ENCODE measurements at regions not wholly inside any gene's neighbourhood (a gene's known extent, or its start where the extent isn't known, plus 50 kb on each side); places are given as distances from the start of the nearest gene placed in this dataset.

DNA sequence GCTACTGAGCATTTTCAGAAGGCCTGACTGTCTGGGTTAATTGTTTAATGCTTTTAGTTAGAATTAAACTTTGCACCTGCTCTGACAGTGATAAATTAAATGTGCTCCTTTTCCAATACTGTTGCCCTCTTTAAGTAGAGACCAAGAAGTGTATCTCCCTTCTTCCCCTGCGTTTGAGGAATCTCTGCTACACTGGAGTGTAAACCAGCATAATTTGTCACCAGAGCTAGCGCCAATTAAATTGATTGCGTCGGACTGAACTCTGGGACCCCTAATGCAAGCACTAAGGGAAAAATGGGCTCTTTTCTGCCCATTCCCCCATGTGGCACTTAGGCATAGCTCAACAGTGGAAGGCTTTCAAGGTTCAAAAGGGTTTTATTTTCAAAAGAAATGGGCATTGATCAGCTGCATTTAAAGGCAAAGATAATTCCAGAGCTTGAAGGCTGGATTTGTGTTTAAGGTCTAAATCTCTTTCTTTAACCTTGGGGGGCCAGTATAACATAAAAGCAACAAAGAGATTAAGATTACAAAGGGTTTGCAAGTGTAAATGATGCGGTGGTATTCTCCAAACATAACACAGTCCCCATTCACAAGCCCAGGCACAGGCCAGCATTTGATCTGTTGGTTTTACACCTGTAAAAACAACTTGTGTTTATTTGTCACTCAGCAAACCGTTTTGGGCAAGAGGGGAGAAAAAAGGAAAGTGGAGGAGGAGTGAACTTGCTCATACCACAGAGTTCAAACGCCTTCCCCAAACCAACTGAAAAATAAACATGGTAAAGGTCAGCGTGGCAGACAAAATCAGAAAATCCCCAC, 427.6 kb downstream of the BCL11A start:
- Histone ChIP-seq H3K27ac (ENCODE audit: low read depth, low read length) (no peak overlapping the region), H3K27me3 (ENCODE audit: control insufficient read depth in 3 of 3, insufficient read depth in 3 of 3, low read length in 3 of 3) (peaks cover 0 to 2% (median 0%) of the 10 kb centered on the region in 3 donors), H3K9ac (ENCODE audit: low read depth in 1 of 3, low read length in 3 of 3) (no peak overlapping the region), H3K4me1 (ENCODE audit: control insufficient read depth in 3 of 3, insufficient read depth in 3 of 3, low read length in 3 of 3) (no peaks in the 10 kb centered on the region), H3K9me3 (ENCODE audit: control insufficient read depth in 3 of 3, low read length in 3 of 3) (no peaks in the 10 kb centered on the region), H3K4me3 (ENCODE audit: low read length in 3 of 3) (no peak overlapping the region), H3K36me3 (ENCODE audit: control insufficient read depth in 3 of 3, insufficient read depth in 3 of 3, low read length in 3 of 3) (no peaks in the 10 kb centered on the region)

DNA sequence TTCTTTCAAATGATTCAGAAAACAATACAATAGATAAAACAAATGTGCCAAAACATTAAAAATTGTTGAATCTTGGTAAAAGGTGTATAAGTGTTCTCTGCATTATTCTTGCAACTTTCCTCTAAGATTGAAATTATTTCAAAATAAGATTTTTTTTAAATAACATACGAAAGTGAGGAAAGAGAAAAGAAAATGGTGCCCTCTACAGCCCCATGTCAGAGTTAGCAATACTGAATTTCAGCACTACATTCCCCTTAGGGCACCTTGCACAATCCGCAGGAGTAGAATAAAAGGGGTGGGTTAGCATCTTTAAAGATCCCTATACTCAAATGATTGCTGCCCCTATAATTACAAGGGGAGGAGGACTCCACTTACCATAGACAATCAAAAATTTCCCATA, 433.7 kb downstream of the BCL11A start:
- peaks cover 0 to 2% (median 0%) of the 10 kb centered on the region in 3 donors for H3K27me3 ChIP-seq (ENCODE audit: control insufficient read depth in 3 of 3, insufficient read depth in 3 of 3, low read length in 3 of 3)
- H3K9ac ChIP-seq (ENCODE audit: low read depth in 1 of 3, low read length in 3 of 3): no peak overlapping the region
- H3K9me3 ChIP-seq (ENCODE audit: control insufficient read depth in 3 of 3, low read length in 3 of 3): no peaks in the 10 kb centered on the region
- no peaks in the 10 kb centered on the region for H3K36me3 ChIP-seq (ENCODE audit: control insufficient read depth in 3 of 3, insufficient read depth in 3 of 3, low read length in 3 of 3)
- no peak overlapping the region for H3K4me3 ChIP-seq (ENCODE audit: low read length in 3 of 3)
- no peak overlapping the region for H3K27ac ChIP-seq (ENCODE audit: low read depth, low read length)
- no peaks in the 10 kb centered on the region for H3K4me1 ChIP-seq (ENCODE audit: control insufficient read depth in 3 of 3, insufficient read depth in 3 of 3, low read length in 3 of 3)

DNA sequence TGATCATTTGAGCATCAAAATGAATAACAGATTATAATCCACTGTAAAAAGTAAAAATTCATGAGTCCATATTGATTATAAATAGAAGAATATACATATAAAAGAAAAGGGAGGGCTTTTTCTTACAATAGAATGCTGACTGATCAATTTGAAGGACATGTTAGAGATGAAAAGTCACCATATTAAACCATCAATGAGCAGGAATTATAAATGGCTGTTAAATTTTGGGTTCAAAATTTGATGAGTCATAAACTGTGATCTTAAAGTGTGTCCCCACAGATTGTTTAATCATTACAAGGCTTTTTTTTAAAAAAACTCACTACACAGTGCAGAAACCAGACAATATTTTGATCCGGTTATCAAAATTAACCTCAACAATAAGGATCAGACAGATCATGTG, 434.5 kb downstream of the BCL11A start:
- Histone ChIP-seq H3K4me3 (ENCODE audit: low read length in 3 of 3) (no peak overlapping the region), H3K27me3 (ENCODE audit: control insufficient read depth in 3 of 3, insufficient read depth in 3 of 3, low read length in 3 of 3) (peaks cover 0 to 2% (median 0%) of the 10 kb centered on the region in 3 donors), H3K9me3 (ENCODE audit: control insufficient read depth in 3 of 3, low read length in 3 of 3) (no peaks in the 10 kb centered on the region), H3K4me1 (ENCODE audit: control insufficient read depth in 3 of 3, insufficient read depth in 3 of 3, low read length in 3 of 3) (no peaks in the 10 kb centered on the region), H3K36me3 (ENCODE audit: control insufficient read depth in 3 of 3, insufficient read depth in 3 of 3, low read length in 3 of 3) (no peaks in the 10 kb centered on the region), H3K27ac (ENCODE audit: low read depth, low read length) (no peak overlapping the region), H3K9ac (ENCODE audit: low read depth in 1 of 3, low read length in 3 of 3) (no peak overlapping the region)

DNA sequence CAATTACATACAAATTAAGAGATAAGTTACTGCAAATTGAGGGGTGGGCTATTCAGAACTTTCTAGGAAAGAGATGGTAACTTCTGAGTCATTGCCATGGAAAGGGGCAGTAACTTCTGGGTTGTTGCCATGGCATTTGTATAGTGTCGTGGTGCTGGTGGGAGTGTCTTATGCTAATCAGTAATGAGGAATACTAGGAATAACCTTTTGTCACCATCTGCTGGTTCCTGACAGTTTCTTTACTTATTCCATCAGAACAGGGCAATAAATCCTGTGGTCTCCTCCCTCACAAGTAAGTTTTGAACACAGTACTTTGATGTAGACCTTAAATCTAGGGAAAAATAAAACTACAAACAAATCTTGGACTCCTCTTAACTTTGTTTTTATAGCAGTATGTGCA, 435.4 kb downstream of the BCL11A start:
- Histone ChIP-seq H3K27me3 (ENCODE audit: control insufficient read depth in 3 of 3, insufficient read depth in 3 of 3, low read length in 3 of 3) (peaks cover 0 to 2% (median 0%) of the 10 kb centered on the region in 3 donors), H3K9ac (ENCODE audit: low read depth in 1 of 3, low read length in 3 of 3) (no peak overlapping the region), H3K9me3 (ENCODE audit: control insufficient read depth in 3 of 3, low read length in 3 of 3) (peaks cover 0 to under 1% (median 0%) of the 10 kb centered on the region in 3 donors), H3K4me1 (ENCODE audit: control insufficient read depth in 3 of 3, insufficient read depth in 3 of 3, low read length in 3 of 3) (no peaks in the 10 kb centered on the region), H3K4me3 (ENCODE audit: low read length in 3 of 3) (no peak overlapping the region), H3K36me3 (ENCODE audit: control insufficient read depth in 3 of 3, insufficient read depth in 3 of 3, low read length in 3 of 3) (no peaks in the 10 kb centered on the region), H3K27ac (ENCODE audit: low read depth, low read length) (no peak overlapping the region)

DNA sequence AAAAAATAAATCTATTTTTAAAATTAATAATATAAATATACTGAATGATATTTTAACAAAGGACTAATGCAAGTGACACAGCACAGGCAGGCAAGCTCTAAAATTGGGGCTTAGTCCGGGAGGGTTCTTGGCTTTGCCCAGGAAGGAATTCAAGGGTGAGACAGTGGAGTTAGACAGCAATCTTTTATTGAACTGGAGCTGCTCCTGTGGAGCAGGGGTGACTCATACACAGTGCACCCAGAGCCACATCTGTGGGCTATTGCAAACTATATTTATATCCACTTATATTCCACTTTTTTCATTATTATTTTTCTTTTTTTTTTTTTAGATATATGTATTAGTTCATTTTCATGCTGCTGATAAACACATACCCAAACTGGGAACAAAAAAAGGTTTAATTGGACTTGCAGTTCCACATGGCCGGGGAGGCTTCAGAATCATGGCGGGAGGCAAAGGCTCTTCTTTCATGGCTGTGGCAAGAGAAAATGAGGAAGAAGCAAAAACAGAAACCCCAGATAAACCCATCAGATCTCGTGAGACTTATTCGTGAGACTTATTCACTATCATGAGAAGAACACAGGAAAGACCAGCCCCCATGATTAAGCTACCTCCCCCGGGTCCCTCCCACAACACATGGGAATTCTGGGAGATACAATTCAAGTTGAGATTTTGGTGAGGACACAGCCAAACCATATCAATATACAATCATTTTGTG, 437.1 kb downstream of the BCL11A start:
- H3K27ac ChIP-seq (ENCODE audit: low read depth, low read length): no peak overlapping the region
- peaks cover 0 to 2% (median 0%) of the 10 kb centered on the region in 3 donors for H3K9me3 ChIP-seq (ENCODE audit: control insufficient read depth in 3 of 3, low read length in 3 of 3)
- H3K4me3 ChIP-seq (ENCODE audit: low read length in 3 of 3): no peak overlapping the region
- no peak overlapping the region for H3K9ac ChIP-seq (ENCODE audit: low read depth in 1 of 3, low read length in 3 of 3)
- H3K27me3 ChIP-seq (ENCODE audit: control insufficient read depth in 3 of 3, insufficient read depth in 3 of 3, low read length in 3 of 3): peaks cover 0 to 2% (median 0%) of the 10 kb centered on the region in 3 donors
- H3K4me1 ChIP-seq (ENCODE audit: control insufficient read depth in 3 of 3, insufficient read depth in 3 of 3, low read length in 3 of 3): no peaks in the 10 kb centered on the region
- H3K36me3 ChIP-seq (ENCODE audit: control insufficient read depth in 3 of 3, insufficient read depth in 3 of 3, low read length in 3 of 3): no peaks in the 10 kb centered on the region

DNA sequence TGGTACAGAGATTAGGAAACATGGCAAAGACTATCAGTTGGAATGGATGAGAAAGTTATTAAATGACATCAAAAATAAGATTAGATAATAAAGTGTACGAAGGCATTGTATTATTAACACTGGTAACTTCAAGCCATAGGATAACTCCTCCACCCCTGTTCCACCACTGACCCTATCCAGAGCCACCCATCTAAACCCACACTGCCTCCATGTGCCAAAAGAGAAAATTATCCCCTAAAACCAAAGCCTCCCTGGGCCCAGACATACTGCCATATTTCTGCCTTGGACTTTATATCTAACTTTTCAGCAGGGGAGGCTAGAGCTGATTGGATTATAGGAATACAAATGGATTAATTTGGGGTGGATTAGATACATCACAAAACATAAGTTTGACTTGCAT, 443.7 kb downstream of the BCL11A start:
- H3K4me3 ChIP-seq (ENCODE audit: low read length in 3 of 3): no peak overlapping the region
- H3K27ac ChIP-seq (ENCODE audit: low read depth, low read length): no peak overlapping the region
- H3K9ac ChIP-seq (ENCODE audit: low read depth in 1 of 3, low read length in 3 of 3): no peak overlapping the region
- peaks cover 0 to 2% (median 0%) of the 10 kb centered on the region in 3 donors for H3K9me3 ChIP-seq (ENCODE audit: control insufficient read depth in 3 of 3, low read length in 3 of 3)
- H3K4me1 ChIP-seq (ENCODE audit: control insufficient read depth in 3 of 3, insufficient read depth in 3 of 3, low read length in 3 of 3): no peaks in the 10 kb centered on the region
- H3K27me3 ChIP-seq (ENCODE audit: control insufficient read depth in 3 of 3, insufficient read depth in 3 of 3, low read length in 3 of 3): no peaks in the 10 kb centered on the region
- no peaks in the 10 kb centered on the region for H3K36me3 ChIP-seq (ENCODE audit: control insufficient read depth in 3 of 3, insufficient read depth in 3 of 3, low read length in 3 of 3)

DNA sequence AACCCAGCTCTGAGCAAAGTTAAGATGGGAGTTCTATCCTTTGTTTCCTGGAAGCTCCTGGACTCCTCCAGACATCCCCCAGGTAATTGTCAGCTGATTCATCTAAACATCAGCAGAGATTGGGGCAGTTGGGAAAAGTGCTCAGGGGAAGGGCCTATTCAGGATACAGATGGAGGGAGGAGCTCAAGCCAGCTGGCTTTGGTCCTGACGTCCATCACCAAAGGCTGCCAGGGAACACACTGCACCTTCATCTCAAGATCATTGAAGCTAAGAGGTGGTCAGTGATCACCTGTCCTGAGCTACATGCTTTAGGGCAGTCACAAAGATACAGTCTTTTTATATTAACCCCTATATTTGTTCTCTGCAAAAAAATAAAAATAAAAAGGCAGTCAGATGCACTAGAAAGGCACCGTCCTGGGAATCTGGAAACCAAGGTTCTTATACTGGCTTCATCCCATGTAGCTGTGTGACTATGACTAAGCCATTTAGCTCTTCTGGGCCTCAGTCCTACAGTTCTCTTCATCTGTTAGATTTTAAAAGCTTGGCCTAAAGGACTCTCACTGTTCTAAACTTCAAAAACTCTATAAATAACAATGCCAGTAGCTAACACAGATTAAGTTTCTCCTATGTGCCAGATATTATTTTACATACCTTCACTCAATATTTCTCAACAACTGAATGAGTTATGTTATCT, 446.5 kb downstream of the BCL11A start:
- H3K4me1 ChIP-seq (ENCODE audit: control insufficient read depth in 3 of 3, insufficient read depth in 3 of 3, low read length in 3 of 3): no peaks in the 10 kb centered on the region
- no peaks in the 10 kb centered on the region for H3K27me3 ChIP-seq (ENCODE audit: control insufficient read depth in 3 of 3, insufficient read depth in 3 of 3, low read length in 3 of 3)
- no peak overlapping the region for H3K27ac ChIP-seq (ENCODE audit: low read depth, low read length)
- no peaks in the 10 kb centered on the region for H3K36me3 ChIP-seq (ENCODE audit: control insufficient read depth in 3 of 3, insufficient read depth in 3 of 3, low read length in 3 of 3)
- H3K4me3 ChIP-seq (ENCODE audit: low read length in 3 of 3): no peak overlapping the region
- H3K9me3 ChIP-seq (ENCODE audit: control insufficient read depth in 3 of 3, low read length in 3 of 3): no peaks in the 10 kb centered on the region
- H3K9ac ChIP-seq (ENCODE audit: low read depth in 1 of 3, low read length in 3 of 3): no peak overlapping the region

DNA sequence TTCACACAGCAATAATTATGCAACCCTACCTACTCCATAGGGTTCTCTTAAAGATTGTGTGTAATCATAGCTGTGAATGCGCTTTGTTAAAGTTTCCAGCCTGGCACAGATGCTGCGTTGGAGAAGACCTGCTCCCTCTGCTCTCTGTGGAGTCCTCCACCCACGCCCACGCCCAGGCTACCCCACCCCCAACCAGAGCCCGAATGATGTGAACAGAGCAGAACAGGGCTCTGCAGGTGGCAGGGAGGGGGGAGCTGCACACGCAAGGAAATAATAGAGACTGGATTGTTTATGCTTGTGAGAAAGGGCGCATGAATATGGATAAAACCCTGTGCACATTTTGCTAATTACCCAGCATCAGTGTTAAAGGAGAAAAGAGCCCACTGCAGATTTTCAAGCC, 447.5 kb downstream of the BCL11A start:
- H3K4me1 ChIP-seq (ENCODE audit: control insufficient read depth in 3 of 3, insufficient read depth in 3 of 3, low read length in 3 of 3): no peaks in the 10 kb centered on the region
- no peak overlapping the region for H3K27ac ChIP-seq (ENCODE audit: low read depth, low read length)
- H3K36me3 ChIP-seq (ENCODE audit: control insufficient read depth in 3 of 3, insufficient read depth in 3 of 3, low read length in 3 of 3): no peaks in the 10 kb centered on the region
- no peak overlapping the region for H3K9ac ChIP-seq (ENCODE audit: low read depth in 1 of 3, low read length in 3 of 3)
- H3K27me3 ChIP-seq (ENCODE audit: control insufficient read depth in 3 of 3, insufficient read depth in 3 of 3, low read length in 3 of 3): no peaks in the 10 kb centered on the region
- H3K9me3 ChIP-seq (ENCODE audit: control insufficient read depth in 3 of 3, low read length in 3 of 3): no peaks in the 10 kb centered on the region
- H3K4me3 ChIP-seq (ENCODE audit: low read length in 3 of 3): no peak overlapping the region

DNA sequence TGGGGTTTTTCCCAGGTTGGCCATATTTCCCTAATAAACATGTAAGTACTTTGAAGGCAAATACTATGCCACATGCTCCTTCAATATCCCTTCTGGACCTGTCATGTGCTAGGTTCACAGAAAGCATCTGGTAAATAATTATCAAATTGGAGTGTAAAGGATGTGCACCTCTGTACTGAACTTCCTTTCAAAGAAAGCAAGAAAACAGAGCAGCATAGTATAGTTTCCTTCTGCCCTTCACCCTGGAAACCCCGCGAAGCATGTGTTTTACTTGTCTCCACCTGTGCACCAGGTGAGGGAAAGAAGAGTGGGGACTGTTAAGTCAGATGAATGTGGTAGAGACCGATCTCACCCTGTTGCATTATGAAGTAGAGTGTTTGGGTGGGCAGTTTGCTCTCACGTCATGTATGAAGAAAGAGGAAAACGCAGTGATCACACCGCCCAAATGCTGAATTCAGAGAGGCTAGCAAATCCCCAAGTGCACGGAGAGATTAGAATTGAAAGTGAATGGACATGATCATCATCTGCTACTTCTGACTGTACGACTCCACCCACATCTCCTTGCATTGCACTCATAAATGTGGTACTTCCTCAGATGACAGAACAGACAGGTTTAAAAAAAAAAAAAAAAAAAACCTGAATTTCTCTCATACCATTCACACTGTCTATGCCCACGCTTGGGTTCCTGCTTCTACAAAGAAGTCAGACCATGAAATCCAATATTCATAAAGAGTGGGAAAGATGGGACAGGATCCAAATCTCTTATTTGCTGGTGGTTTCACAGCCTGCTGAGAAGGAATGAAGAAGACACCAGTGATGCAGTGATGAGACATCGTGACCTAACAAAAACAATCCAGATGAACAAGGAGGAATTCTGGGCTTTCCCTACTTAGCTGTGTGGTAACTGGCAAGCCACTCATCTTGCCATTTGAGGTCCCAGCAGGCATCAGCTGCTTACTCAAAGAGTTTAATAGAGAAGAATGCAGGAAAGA, 448.6 kb downstream of the BCL11A start:
- Histone ChIP-seq H3K9ac (ENCODE audit: low read depth in 1 of 3, low read length in 3 of 3) (no peak overlapping the region), H3K4me1 (ENCODE audit: control insufficient read depth in 3 of 3, insufficient read depth in 3 of 3, low read length in 3 of 3) (no peaks in the 10 kb centered on the region), H3K36me3 (ENCODE audit: control insufficient read depth in 3 of 3, insufficient read depth in 3 of 3, low read length in 3 of 3) (no peaks in the 10 kb centered on the region), H3K27me3 (ENCODE audit: control insufficient read depth in 3 of 3, insufficient read depth in 3 of 3, low read length in 3 of 3) (no peaks in the 10 kb centered on the region), H3K4me3 (ENCODE audit: low read length in 3 of 3) (no peak overlapping the region), H3K27ac (ENCODE audit: low read depth, low read length) (no peak overlapping the region), H3K9me3 (ENCODE audit: control insufficient read depth in 3 of 3, low read length in 3 of 3) (no peaks in the 10 kb centered on the region)

Data from skeletal muscle tissue (tissue), 3 donors.